ENCODE measurements at regions not wholly inside any gene's neighbourhood (a gene's known extent, or its start where the extent isn't known, plus 50 kb on each side); places are given as distances from the start of the nearest gene placed in this dataset.

GRCh38 chr18:67608191-67608590 is 91.7 kb upstream of the DSEL start:
- no peak for ATAC-seq
- DNase-seq (ENCODE audit: low read depth, low spot score) = no peak
- Histone ChIP-seq H3K9me3 (ENCODE audit: control insufficient read depth, insufficient read depth, low read depth, low read length) (no peaks in the 10 kb centered on the region), H3K4me3 (ENCODE audit: low read depth in 2 of 2, low read length in 2 of 2) (no peak overlapping the region), H3K27me3 (ENCODE audit: control insufficient read depth, insufficient read depth, low read length) (no peaks in the 10 kb centered on the region), H3K4me1 (ENCODE audit: control insufficient read depth, insufficient read depth, low read length) (no peaks in the 10 kb centered on the region), H3K36me3 (ENCODE audit: control insufficient read depth, insufficient read depth, low read length) (no peaks in the 10 kb centered on the region), H3K27ac (ENCODE audit: low read length) (no peak overlapping the region)
- BruUV-seq (replicated peaks) = no TSS peak
- ChIA-PET POLR2A (no interaction called here), CTCF (no interaction called here)
- intact Hi-C loops (cut with micrococcal nuclease; ENCODE audit: unreplicated experiment) (no loop called here), in situ Hi-C loops (cut with HindIII; ENCODE audit: low pct_unique_long_range_greater_than_20kb, low sequenced_read_pairs) (no loop called here)
- no peak for TF ChIP-seq SIN3A (IDR thresholded peaks at IDR 0.05; ENCODE audit: borderline replicate concordance, insufficient read depth, low read depth, low read length)
- no peak for TF ChIP-seq CTCF (IDR thresholded peaks at IDR 0.05)

GRCh38 chr18:67600181-67601180 is 84.0 kb upstream of the DSEL start:
- no peak overlapping the region for H3K4me3 ChIP-seq (ENCODE audit: low read depth in 2 of 2, low read length in 2 of 2)
- ATAC-seq (no peak), DNase-seq (ENCODE audit: low read depth, low spot score) (no peak)
- no TSS peak for BruUV-seq (replicated peaks)
- ChIA-PET CTCF (no interaction called here), POLR2A (no interaction called here)
- no peaks in the 10 kb centered on the region for H3K36me3 ChIP-seq (ENCODE audit: control insufficient read depth, insufficient read depth, low read length)
- no peaks in the 10 kb centered on the region for H3K27me3 ChIP-seq (ENCODE audit: control insufficient read depth, insufficient read depth, low read length)
- no peaks in the 10 kb centered on the region for H3K4me1 ChIP-seq (ENCODE audit: control insufficient read depth, insufficient read depth, low read length)
- intact Hi-C loops (cut with micrococcal nuclease; ENCODE audit: unreplicated experiment) = no loop called here
- no peak for TF ChIP-seq POLR2AphosphoS5 (IDR thresholded peaks at IDR 0.05; ENCODE audit: low read depth, low read length)
- TF ChIP-seq SIN3A (IDR thresholded peaks at IDR 0.05; ENCODE audit: borderline replicate concordance, insufficient read depth, low read depth, low read length) = no peak
- no peak for TF ChIP-seq REST (IDR thresholded peaks at IDR 0.05; ENCODE audit: insufficient read depth in 1 of 2, low read depth in 2 of 2, low read length in 1 of 2)
- TF ChIP-seq TCF7L2 (IDR thresholded peaks at IDR 0.05; ENCODE audit: low read depth, low read length) = no peak
- no peak for TF ChIP-seq CTCF (IDR thresholded peaks at IDR 0.05)
- no peak overlapping the region for H3K27ac ChIP-seq (ENCODE audit: low read length)
- in situ Hi-C loops (cut with HindIII; ENCODE audit: low pct_unique_long_range_greater_than_20kb, low sequenced_read_pairs) = no loop called here
- no peaks in the 10 kb centered on the region for H3K9me3 ChIP-seq (ENCODE audit: control insufficient read depth, insufficient read depth, low read depth, low read length)
